Large intestine (tissue), 3 donors: ENCODE measurements at regions not wholly inside any gene's neighbourhood (a gene's known extent, or its start where the extent isn't known, plus 50 kb on each side); places are given as distances from the start of the nearest gene placed in this dataset.
"Not testable (repeated sequence)": the region's sequence is repeated elsewhere in the genome, so short reads cannot be mapped to it uniquely, and the experiment has no call there.

Source experiments
- DNase-seq, 2 donors: peaks; one replicate each; pipeline versions ENCODE4 v3.0.0 to v3.0.0-alpha.2; 2013
- H3K27ac ChIP-seq: one replicate; pipeline ENCODE4 v1.5.1; 2013; ENCODE audit warnings: low read length
- H3K27me3 ChIP-seq: 2 replicates; pipeline ENCODE4 v1.6.1; 2013; ENCODE audit warnings: low read length; ENCODE audit not compliant: control insufficient read depth, insufficient read depth
- H3K36me3 ChIP-seq: 2 replicates; pipeline ENCODE4 v1.6.1; 2013; ENCODE audit warnings: low read length; ENCODE audit not compliant: control insufficient read depth, insufficient read depth
- H3K4me1 ChIP-seq: one replicate; pipeline ENCODE4 v1.6.1; 2013; ENCODE audit warnings: low read length; ENCODE audit not compliant: control insufficient read depth, insufficient read depth
- H3K4me3 ChIP-seq: one replicate; pipeline ENCODE4 v1.5.1; 2013; ENCODE audit warnings: low read length
- H3K9me3 ChIP-seq: one replicate; pipeline ENCODE4 v1.6.1; 2013; ENCODE audit warnings: mild to moderate bottlenecking, low read depth, low read length, moderate library complexity; ENCODE audit not compliant: control insufficient read depth
- WGBS: methylation state at CpG from one replicate; pipeline ENCODE4 v1.1.5; 2013; ENCODE audit warnings: low lambda C conversion rate; ENCODE audit not compliant: insufficient coverage; 5-methylcytosine and 5-hydroxymethylcytosine counted together

GRCh38 chr1:194833111-194833510 is 1646.7 kb upstream of the B3GALT2 start:
- no peaks in the 10 kb centered on the region for H3K27me3 ChIP-seq
- WGBS, result no CpG with 5 or more reads among the region's 2 CpGs
- DNase-seq, result no peak
- H3K4me3 ChIP-seq, result no peak overlapping the region
- no peaks in the 10 kb centered on the region for H3K36me3 ChIP-seq
- H3K9me3 ChIP-seq, result no peaks in the 10 kb centered on the region
- H3K27ac ChIP-seq, result no peak overlapping the region
- H3K4me1 ChIP-seq, result no peaks in the 10 kb centered on the region

- not testable (repeated sequence) for H3K36me3 ChIP-seq, H3K9me3 ChIP-seq, H3K27ac ChIP-seq, H3K4me1 ChIP-seq, H3K4me3 ChIP-seq, DNase-seq, H3K27me3 ChIP-seq
- WGBS, result no CpG with 5 or more reads among the region's 1 CpG
These were observed 1645.2 kb upstream of the B3GALT2 start for GRCh38 chr1:194831595-194831994.

GRCh38 chr1:194830387-194830786 is 1644.0 kb upstream of the B3GALT2 start:
- H3K27me3 ChIP-seq, result no peaks in the 10 kb centered on the region
- H3K36me3 ChIP-seq, result no peaks in the 10 kb centered on the region
- no peaks in the 10 kb centered on the region for H3K9me3 ChIP-seq
- no peak overlapping the region for H3K4me3 ChIP-seq
- DNase-seq, result no peak
- no peaks in the 10 kb centered on the region for H3K4me1 ChIP-seq
- no peak overlapping the region for H3K27ac ChIP-seq

DNA sequence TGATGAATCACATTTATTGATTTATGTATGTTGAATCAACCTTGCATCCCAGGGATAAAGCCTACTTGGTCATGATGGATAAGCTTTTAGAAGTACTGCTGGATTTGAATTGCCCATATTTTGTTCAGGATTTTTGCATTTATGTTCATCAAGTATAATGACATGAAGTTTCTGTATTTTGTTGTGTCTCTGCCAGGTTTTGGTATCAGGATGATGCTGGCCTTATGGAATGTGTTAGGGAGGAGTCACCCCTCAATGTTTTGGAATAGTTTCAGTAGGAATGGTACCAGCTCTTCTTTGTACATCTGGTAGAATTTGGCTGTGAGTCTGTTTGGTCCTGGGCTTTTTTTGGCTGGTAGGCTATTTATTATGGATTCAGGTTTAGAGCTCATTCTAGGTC is 1643.1 kb upstream of the B3GALT2 start:
- H3K36me3 ChIP-seq, result no peaks in the 10 kb centered on the region

GRCh38 chr1:194825382-194825781 is 1639.0 kb upstream of the B3GALT2 start:
- no peak overlapping the region for H3K27ac ChIP-seq
- 82% methylated on average over 1 of the region's 1 CpG for WGBS
- no peaks in the 10 kb centered on the region for H3K36me3 ChIP-seq

More for the DNA sequence above, 1643.1 kb upstream of the B3GALT2 start:
- Histone ChIP-seq H3K4me1 (no peaks in the 10 kb centered on the region), H3K27me3 (no peaks in the 10 kb centered on the region), H3K4me3 (no peak overlapping the region), H3K9me3 (no peaks in the 10 kb centered on the region), H3K27ac (no peak overlapping the region)
- no peak for DNase-seq

GRCh38 chr1:194821091-194821490 is 1634.7 kb upstream of the B3GALT2 start:
- no peak overlapping the region for H3K4me3 ChIP-seq
- no peaks in the 10 kb centered on the region for H3K4me1 ChIP-seq
- no peak overlapping the region for H3K27ac ChIP-seq
- no peaks in the 10 kb centered on the region for H3K27me3 ChIP-seq
- no peaks in the 10 kb centered on the region for H3K36me3 ChIP-seq
- no CpG with 5 or more reads among the region's 1 CpG for WGBS
- no peak for DNase-seq
- no peaks in the 10 kb centered on the region for H3K9me3 ChIP-seq

More at GRCh38 chr1:194825382-194825781, 1639.0 kb upstream of the B3GALT2 start:
- Histone ChIP-seq H3K4me1 (no peaks in the 10 kb centered on the region), H3K4me3 (no peak overlapping the region), H3K9me3 (no peaks in the 10 kb centered on the region), H3K27me3 (no peaks in the 10 kb centered on the region)
- DNase-seq, result no peak

GRCh38 chr1:194818674-194819073 is 1632.3 kb upstream of the B3GALT2 start:
- Histone ChIP-seq H3K27ac (no peak overlapping the region), H3K36me3 (no peaks in the 10 kb centered on the region), H3K9me3 (no peaks in the 10 kb centered on the region), H3K4me1 (no peaks in the 10 kb centered on the region), H3K27me3 (no peaks in the 10 kb centered on the region), H3K4me3 (no peak overlapping the region)
- WGBS, result no CpG with 5 or more reads among the region's 2 CpGs
- no peak for DNase-seq

DNA sequence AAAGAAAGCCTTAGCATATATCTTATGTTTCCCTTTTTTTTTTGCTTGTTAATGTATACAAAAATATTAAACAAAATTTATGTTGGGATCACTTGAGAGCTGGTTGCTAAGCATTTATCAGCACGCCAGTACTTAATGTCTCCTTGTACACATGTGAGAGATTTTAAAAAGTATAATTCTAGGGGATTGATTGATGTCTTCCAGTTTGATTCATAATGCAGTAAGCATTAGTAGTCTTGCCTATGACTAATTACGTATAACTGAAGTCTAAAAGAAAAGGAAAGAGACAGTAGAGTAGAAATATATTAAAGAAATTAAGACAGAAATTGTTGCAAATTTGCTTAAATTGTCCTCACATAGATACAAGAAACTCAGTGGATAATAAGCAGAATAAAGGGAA is 1630.4 kb upstream of the B3GALT2 start:
- Histone ChIP-seq H3K4me1 (no peaks in the 10 kb centered on the region), H3K27ac (no peak overlapping the region), H3K36me3 (no peaks in the 10 kb centered on the region), H3K4me3 (no peak overlapping the region), H3K27me3 (no peaks in the 10 kb centered on the region), H3K9me3 (no peaks in the 10 kb centered on the region)
- DNase-seq, result no peak
- 78% methylated on average over 1 of the region's 2 CpGs for WGBS

DNA sequence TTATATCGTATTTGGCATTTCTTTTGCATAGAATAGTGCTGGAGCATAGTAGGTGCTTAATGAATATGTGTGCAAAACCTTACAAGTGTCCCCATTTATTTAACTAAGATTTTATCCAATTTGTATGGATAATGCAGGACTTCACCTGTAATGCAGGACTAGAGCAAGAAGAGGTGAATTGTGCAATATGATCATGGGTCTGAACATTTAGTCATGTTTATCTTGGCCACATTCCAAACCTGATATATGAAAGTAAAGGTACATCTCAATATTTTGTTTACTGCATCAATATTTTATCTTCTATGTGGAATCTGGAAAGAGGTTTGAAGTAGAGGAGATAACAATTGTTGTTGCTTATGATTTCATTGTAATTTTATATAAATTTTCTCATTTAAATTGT is 1626.7 kb upstream of the B3GALT2 start:
- no peak overlapping the region for H3K27ac ChIP-seq
- WGBS, result no CpG with 5 or more reads among the region's 1 CpG
- H3K27me3 ChIP-seq, result no peaks in the 10 kb centered on the region
- H3K4me3 ChIP-seq, result no peak overlapping the region
- H3K4me1 ChIP-seq, result no peaks in the 10 kb centered on the region
- no peaks in the 10 kb centered on the region for H3K9me3 ChIP-seq
- H3K36me3 ChIP-seq, result no peaks in the 10 kb centered on the region
- no peak for DNase-seq

DNA sequence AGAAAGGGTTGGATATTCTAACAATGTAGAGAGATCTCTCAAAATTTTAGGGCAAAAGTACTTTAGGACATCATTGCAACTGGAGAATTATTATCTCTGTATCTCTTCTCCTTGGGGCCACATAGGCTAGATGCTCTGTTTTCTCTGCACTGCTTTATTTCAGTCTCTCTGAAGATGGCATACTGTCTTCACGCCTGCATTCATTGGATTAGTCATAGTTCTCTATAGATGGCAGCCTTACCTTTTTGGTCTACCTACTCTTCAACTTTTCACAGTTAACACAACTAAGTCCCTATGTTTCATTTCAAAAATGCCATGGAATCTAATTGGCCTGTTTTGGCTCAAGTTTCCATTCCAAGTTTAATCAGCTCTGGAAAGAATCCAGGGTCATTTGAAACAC is 1623.3 kb upstream of the B3GALT2 start:
- no peak for DNase-seq
- H3K4me1 ChIP-seq, result no peaks in the 10 kb centered on the region
- WGBS, result 60% methylated on average over 1 of the region's 1 CpG
- H3K9me3 ChIP-seq, result no peaks in the 10 kb centered on the region
- H3K36me3 ChIP-seq, result no peaks in the 10 kb centered on the region
- H3K27me3 ChIP-seq, result no peaks in the 10 kb centered on the region
- H3K27ac ChIP-seq, result no peak overlapping the region
- no peak overlapping the region for H3K4me3 ChIP-seq

DNA sequence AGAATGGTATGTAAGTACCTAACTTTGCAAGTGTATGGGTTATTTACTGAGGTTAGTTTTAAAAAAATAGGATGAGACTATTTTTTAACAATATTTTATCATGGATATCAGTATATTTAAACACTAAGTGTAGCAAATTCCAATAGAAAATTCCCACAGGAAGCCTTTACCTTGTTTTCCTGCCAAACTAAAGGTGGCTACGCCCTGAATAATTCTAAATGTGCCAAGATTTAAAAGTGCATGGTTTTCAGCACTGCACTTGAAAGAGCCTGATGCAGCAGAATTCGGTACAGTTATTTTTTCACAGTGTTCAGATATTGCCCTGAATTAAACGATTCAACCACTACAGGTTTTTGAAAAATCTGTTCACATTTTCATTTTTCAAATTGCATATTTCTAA is 1622.8 kb upstream of the B3GALT2 start:
- H3K36me3 ChIP-seq, result no peaks in the 10 kb centered on the region
- no peaks in the 10 kb centered on the region for H3K27me3 ChIP-seq
- no peaks in the 10 kb centered on the region for H3K9me3 ChIP-seq
- DNase-seq, result no peak
- H3K4me1 ChIP-seq, result no peaks in the 10 kb centered on the region
- no peak overlapping the region for H3K4me3 ChIP-seq
- 100% methylated on average over 1 of the region's 3 CpGs for WGBS
- no peak overlapping the region for H3K27ac ChIP-seq
